SK-N-SH treated with all-trans-retinoic acid at 6 μM for 48 hours (cell line): ENCODE measurements at regions not wholly inside any gene's neighbourhood (a gene's known extent, or its start where the extent isn't known, plus 50 kb on each side); places are given as distances from the start of the nearest gene placed in this dataset.

Source experiments
- ATAC-seq: fragments of 200-7000 bp; cut with Tn5 transposase; 3 replicates; pipeline ENCODE4 v1.9.1; 2020; ENCODE audit warnings: mild to moderate bottlenecking, moderate library complexity
- ARNTL ChIP-seq: fragments of 450-650 bp; formaldehyde crosslinking; IDR thresholded peaks from 2 replicates; pipeline ENCODE4 v1.5.0; 2020; ENCODE audit warnings: low read depth, mild to moderate bottlenecking, moderate library complexity, borderline replicate concordance
- BACH2 ChIP-seq: fragments of 250-450 bp; sonication (Bioruptor Pico); IDR thresholded peaks from 2 replicates; pipeline ENCODE4 v1.9.0; 2021; ENCODE audit warnings: mild to moderate bottlenecking, borderline replicate concordance
- CREB5 ChIP-seq: fragments of 250-450 bp; sonication (Bioruptor Pico); IDR thresholded peaks from 2 replicates; pipeline ENCODE4 v1.5.1; 2020; ENCODE audit warnings: low read depth, mild to moderate bottlenecking, moderate library complexity
- CSDC2 ChIP-seq: fragments of 250-450 bp; sonication (Bioruptor Pico); IDR thresholded peaks from 2 replicates; pipeline ENCODE4 v1.5.0; 2020; ENCODE audit warnings: mild to moderate bottlenecking, moderate library complexity
- GLIS3 ChIP-seq: fragments of 250-450 bp; sonication (Bioruptor Pico); IDR thresholded peaks from 2 replicates; pipeline ENCODE4 v1.5.0; 2020; ENCODE audit warnings: mild to moderate bottlenecking, moderate library complexity
- ISL1 ChIP-seq: fragments of 250-450 bp; sonication (Bioruptor Pico); IDR thresholded peaks from 2 replicates; pipeline ENCODE4 v2.1.2; 2022; ENCODE audit warnings: mild to moderate bottlenecking, moderate library complexity
- OSR1 ChIP-seq: fragments of 250-450 bp; sonication (Bioruptor Pico); IDR thresholded peaks from 2 replicates; pipeline ENCODE4 v1.8.0; 2022; ENCODE audit warnings: moderate library complexity, mild to moderate bottlenecking, inconsistent platforms
- PATZ1 ChIP-seq: fragments of 250-450 bp; sonication (Bioruptor Pico); IDR thresholded peaks from 2 replicates; pipeline ENCODE4 v1.8.0; 2020; ENCODE audit warnings: mild to moderate bottlenecking, moderate library complexity, borderline replicate concordance
- POU6F1 ChIP-seq: fragments of 250-450 bp; sonication (Bioruptor Pico); IDR thresholded peaks from 2 replicates; pipeline ENCODE4 v1.8.0; 2021; ENCODE audit warnings: low read depth, mild to moderate bottlenecking, moderate library complexity, borderline replicate concordance
- PPARA ChIP-seq: fragments of 250-450 bp; sonication (Bioruptor Pico); IDR thresholded peaks from 2 replicates; pipeline ENCODE4 v1.5.0; 2020; ENCODE audit warnings: mild to moderate bottlenecking, borderline replicate concordance
- SNAI2 ChIP-seq: fragments of 250-450 bp; sonication (Bioruptor Pico); IDR thresholded peaks from 2 replicates; pipeline ENCODE4 v1.5.0; 2020; ENCODE audit warnings: mild to moderate bottlenecking, moderate library complexity
- TOX ChIP-seq: fragments of 250-450 bp; sonication (Bioruptor Pico); IDR thresholded peaks from 2 replicates; pipeline ENCODE4 v1.8.0; 2021; ENCODE audit warnings: mild to moderate bottlenecking, moderate library complexity, borderline replicate concordance
- TSHZ2 ChIP-seq: fragments of 250-450 bp; sonication (Bioruptor Pico); IDR thresholded peaks from 2 replicates; pipeline ENCODE4 v1.5.0; 2020; ENCODE audit warnings: mild to moderate bottlenecking, moderate library complexity
- ZC3H10 ChIP-seq: fragments of 250-450 bp; sonication (Bioruptor Pico); IDR thresholded peaks from 2 replicates; pipeline ENCODE4 v1.5.1; 2021; ENCODE audit warnings: mild to moderate bottlenecking, moderate library complexity
- ZFP30 ChIP-seq: fragments of 450-650 bp; formaldehyde crosslinking; IDR thresholded peaks from 2 replicates; pipeline ENCODE4 v1.5.0; 2022; ENCODE audit warnings: mild to moderate bottlenecking, moderate library complexity
- ZNF565 ChIP-seq: fragments of 450-650 bp; formaldehyde crosslinking; conservative IDR thresholded peaks from 2 replicates; pipeline ENCODE4 v1.5.0; 2020; ENCODE audit warnings: low read depth, mild to moderate bottlenecking, moderate library complexity
- ZNF70 ChIP-seq: fragments of 450-650 bp; formaldehyde crosslinking; IDR thresholded peaks from 2 replicates; pipeline ENCODE4 v1.5.0; 2020; ENCODE audit warnings: mild to moderate bottlenecking, moderate library complexity
- ZNF8 ChIP-seq: fragments of 450-650 bp; formaldehyde crosslinking; IDR thresholded peaks from 2 replicates; pipeline ENCODE4 v1.5.0; 2020; ENCODE audit warnings: mild to moderate bottlenecking, moderate library complexity

- no peak for ATAC-seq
- TF ChIP-seq ARNTL, result no peak
- no peak for TF ChIP-seq BACH2 (CRISPR knock-in tag)
- no peak for TF ChIP-seq ZFP30 (CRISPR knock-in tag)
- TF ChIP-seq ZC3H10 (CRISPR knock-in tag), result no peak
- no peak for TF ChIP-seq POU6F1 (CRISPR knock-in tag)
- TF ChIP-seq TSHZ2 (CRISPR knock-in tag), result no peak
- no peak for TF ChIP-seq TOX (CRISPR knock-in tag)
- TF ChIP-seq, all 23 proteins: peak for 0
Observed at GRCh38 chr20:24111858-24112257, 123.3 kb upstream of the GGTLC1 start.

GRCh38 chr20:24109537-24109936 is 121.0 kb upstream of the GGTLC1 start:
- no peak for TF ChIP-seq PATZ1 (CRISPR knock-in tag)
- no peak for TF ChIP-seq CREB5 (CRISPR knock-in tag)
- no peak for TF ChIP-seq PPARA
- no peak for TF ChIP-seq OSR1 (CRISPR knock-in tag)
- no peak for TF ChIP-seq TOX (CRISPR knock-in tag)
- no peak for TF ChIP-seq POU6F1 (CRISPR knock-in tag)
- TF ChIP-seq ZNF565 (CRISPR knock-in tag), result no peak
- no peak for TF ChIP-seq SNAI2 (CRISPR knock-in tag)
- no peak for TF ChIP-seq ZNF8 (CRISPR knock-in tag)
- no peak for TF ChIP-seq ZFP30 (CRISPR knock-in tag)
- TF ChIP-seq TSHZ2 (CRISPR knock-in tag), result no peak
- no peak for TF ChIP-seq CSDC2
- TF ChIP-seq GLIS3, result no peak
- TF ChIP-seq BACH2 (CRISPR knock-in tag), result no peak
- TF ChIP-seq ISL1 (CRISPR knock-in tag), result no peak
- ATAC-seq, result no peak

GRCh38 chr20:24109008-24109407 is 120.4 kb upstream of the GGTLC1 start:
- TF ChIP-seq TOX (CRISPR knock-in tag) (no peak), OSR1 (CRISPR knock-in tag) (no peak), ZC3H10 (CRISPR knock-in tag) (no peak), ZNF70 (CRISPR knock-in tag) (no peak), ZNF8 (CRISPR knock-in tag) (no peak), PPARA (no peak), SNAI2 (CRISPR knock-in tag) (no peak), ISL1 (CRISPR knock-in tag) (no peak), GLIS3 (no peak), ZFP30 (CRISPR knock-in tag) (no peak), CSDC2 (no peak), ARNTL (no peak)
- no peak for ATAC-seq
